ENCODE measurements at regions not wholly inside any gene's neighbourhood (a gene's known extent, or its start where the extent isn't known, plus 50 kb on each side); places are given as distances from the start of the nearest gene placed in this dataset.
"Not testable (repeated sequence)": the region's sequence is repeated elsewhere in the genome, so short reads cannot be mapped to it uniquely, and the experiment has no call there.

GRCh38 chr1:164417016-164417704 lies 141.8 kb upstream of the PBX1 start:
- no peak for DNase-seq (ENCODE audit: low read depth, low spot score)
- in situ Hi-C loops (cut with HindIII; ENCODE audit: low pct_unique_long_range_greater_than_20kb, low sequenced_read_pairs), result no loop called here

- in situ Hi-C loops (cut with HindIII; ENCODE audit: low pct_unique_long_range_greater_than_20kb, low sequenced_read_pairs), result no loop called here
- DNase-seq (ENCODE audit: low read depth, low spot score), result no peak
Measured at GRCh38 chr1:164423136-164423535, 135.8 kb upstream of the PBX1 start.

GRCh38 chr1:164433141-164433817 lies 125.7 kb upstream of the PBX1 start:
- in situ Hi-C loops (cut with HindIII; ENCODE audit: low pct_unique_long_range_greater_than_20kb, low sequenced_read_pairs), result no loop called here
- DNase-seq (ENCODE audit: low read depth, low spot score), result no peak

GRCh38 chr1:164433818-164434170 lies 125.2 kb upstream of the PBX1 start:
- in situ Hi-C loops (cut with HindIII; ENCODE audit: low pct_unique_long_range_greater_than_20kb, low sequenced_read_pairs), result no loop called here
- DNase-seq (ENCODE audit: low read depth, low spot score), result no peak

- DNase-seq (ENCODE audit: low read depth, low spot score), result peak; percentile 44
- in situ Hi-C loops (cut with HindIII; ENCODE audit: low pct_unique_long_range_greater_than_20kb, low sequenced_read_pairs), result no loop called here
Measured at GRCh38 chr1:164440232-164440631, 118.8 kb upstream of the PBX1 start.

- no peak for DNase-seq (ENCODE audit: low read depth, low spot score)
- in situ Hi-C loops (cut with HindIII; ENCODE audit: low pct_unique_long_range_greater_than_20kb, low sequenced_read_pairs), result no loop called here
Measured at GRCh38 chr1:164443166-164443565, 115.8 kb upstream of the PBX1 start.

GRCh38 chr1:164443836-164444235 lies 115.1 kb upstream of the PBX1 start:
- in situ Hi-C loops (cut with HindIII; ENCODE audit: low pct_unique_long_range_greater_than_20kb, low sequenced_read_pairs), result no loop called here
- DNase-seq (ENCODE audit: low read depth, low spot score), result no peak

- in situ Hi-C loops (cut with HindIII; ENCODE audit: low pct_unique_long_range_greater_than_20kb, low sequenced_read_pairs), result no loop called here
Measured at GRCh38 chr1:164446020-164446419, 113.0 kb upstream of the PBX1 start.

GRCh38 chr1:164452549-164452948 lies 106.4 kb upstream of the PBX1 start:
- in situ Hi-C loops (cut with HindIII; ENCODE audit: low pct_unique_long_range_greater_than_20kb, low sequenced_read_pairs), result no loop called here
- DNase-seq (ENCODE audit: low read depth, low spot score), result peak; percentile 1

More at GRCh38 chr1:164446020-164446419, 113.0 kb upstream of the PBX1 start:
- DNase-seq (ENCODE audit: low read depth, low spot score), result no peak

- in situ Hi-C loops (cut with HindIII; ENCODE audit: low pct_unique_long_range_greater_than_20kb, low sequenced_read_pairs), result no loop called here
Measured at GRCh38 chr1:164456272-164456671, 102.7 kb upstream of the PBX1 start.

GRCh38 chr1:164459176-164459575 lies 99.8 kb upstream of the PBX1 start:
- in situ Hi-C loops (cut with HindIII; ENCODE audit: low pct_unique_long_range_greater_than_20kb, low sequenced_read_pairs); DNase-seq (ENCODE audit: low read depth, low spot score): not testable (repeated sequence)

More at GRCh38 chr1:164456272-164456671, 102.7 kb upstream of the PBX1 start:
- no peak for DNase-seq (ENCODE audit: low read depth, low spot score)

- in situ Hi-C loops (cut with HindIII; ENCODE audit: low pct_unique_long_range_greater_than_20kb, low sequenced_read_pairs), result no loop called here
- DNase-seq (ENCODE audit: low read depth, low spot score), result no peak
Measured at GRCh38 chr1:164466001-164466421, 93.0 kb upstream of the PBX1 start.

GRCh38 chr1:164466429-164466828 lies 92.6 kb upstream of the PBX1 start:
- in situ Hi-C loops (cut with HindIII; ENCODE audit: low pct_unique_long_range_greater_than_20kb, low sequenced_read_pairs), result no loop called here
- DNase-seq (ENCODE audit: low read depth, low spot score), result no peak

- in situ Hi-C loops (cut with HindIII; ENCODE audit: low pct_unique_long_range_greater_than_20kb, low sequenced_read_pairs), result no loop called here
- no peak for DNase-seq (ENCODE audit: low read depth, low spot score)
Measured at GRCh38 chr1:164470996-164471395, 88.0 kb upstream of the PBX1 start.

GRCh38 chr1:164472841-164473240 lies 86.1 kb upstream of the PBX1 start:
- DNase-seq (ENCODE audit: low read depth, low spot score), result no peak
- in situ Hi-C loops (cut with HindIII; ENCODE audit: low pct_unique_long_range_greater_than_20kb, low sequenced_read_pairs), result no loop called here

GRCh38 chr1:164473544-164473943 lies 85.4 kb upstream of the PBX1 start:
- DNase-seq (ENCODE audit: low read depth, low spot score), result no peak
- in situ Hi-C loops (cut with HindIII; ENCODE audit: low pct_unique_long_range_greater_than_20kb, low sequenced_read_pairs), result no loop called here

GRCh38 chr1:164475834-164476233 lies 83.2 kb upstream of the PBX1 start:
- DNase-seq (ENCODE audit: low read depth, low spot score), result no peak
- in situ Hi-C loops (cut with HindIII; ENCODE audit: low pct_unique_long_range_greater_than_20kb, low sequenced_read_pairs), result no loop called here

- in situ Hi-C loops (cut with HindIII; ENCODE audit: low pct_unique_long_range_greater_than_20kb, low sequenced_read_pairs), result no loop called here
Measured at GRCh38 chr1:164477343-164477742, 81.6 kb upstream of the PBX1 start.

GRCh38 chr1:164479242-164479641 lies 79.7 kb upstream of the PBX1 start:
- DNase-seq (ENCODE audit: low read depth, low spot score), result no peak
- in situ Hi-C loops (cut with HindIII; ENCODE audit: low pct_unique_long_range_greater_than_20kb, low sequenced_read_pairs), result no loop called here

More at GRCh38 chr1:164477343-164477742, 81.6 kb upstream of the PBX1 start:
- DNase-seq (ENCODE audit: low read depth, low spot score), result no peak
